Embryonic facial prominence (tissue), 1 donor: ENCODE measurements at regions not wholly inside any gene's neighbourhood (a gene's known extent, or its start where the extent isn't known, plus 50 kb on each side); places are given as distances from the start of the nearest gene placed in this dataset.

Experiments
- DNase-seq: peaks from one replicate; pipeline ENCODE4 v3.0.0-alpha.2; 2016; ENCODE audit errors: extremely low spot score

- DNase-seq = no peak
These were observed 1181.8 kb downstream of the SORCS1 start for GRCh38 chr10:105982735-105983134.

GRCh38 chr10:105981679-105982078, 1182.8 kb downstream of the SORCS1 start:
- no peak for DNase-seq

- no peak for DNase-seq
These were observed 1189.6 kb downstream of the SORCS1 start for GRCh38 chr10:105974803-105975456.

GRCh38 chr10:105973902-105974301, 1190.6 kb downstream of the SORCS1 start:
- DNase-seq = no peak

GRCh38 chr10:105973360-105973759, 1191.1 kb downstream of the SORCS1 start:
- DNase-seq = no peak

- no peak for DNase-seq
These were observed 1193.0 kb downstream of the SORCS1 start for GRCh38 chr10:105971460-105971859.

GRCh38 chr10:105969884-105970377, 1194.6 kb downstream of the SORCS1 start:
- DNase-seq = no peak

GRCh38 chr10:105968666-105969065, 1195.8 kb downstream of the SORCS1 start:
- no peak for DNase-seq

- no peak for DNase-seq
These were observed 1197.2 kb downstream of the SORCS1 start for GRCh38 chr10:105967256-105967655.

GRCh38 chr10:105965141-105965540, 1199.4 kb downstream of the SORCS1 start:
- DNase-seq = no peak

- no peak for DNase-seq
These were observed 1200.5 kb downstream of the SORCS1 start for GRCh38 chr10:105964009-105964408.

GRCh38 chr10:105963334-105963884, 1201.1 kb downstream of the SORCS1 start:
- no peak for DNase-seq

GRCh38 chr10:105956550-105956949, 1208.0 kb downstream of the SORCS1 start:
- DNase-seq = no peak

GRCh38 chr10:105953861-105954260, 1210.6 kb downstream of the SORCS1 start:
- DNase-seq = no peak

GRCh38 chr10:105953056-105953455, 1211.5 kb downstream of the SORCS1 start:
- no peak for DNase-seq

- DNase-seq = peak; percentile 58
These were observed 1212.4 kb downstream of the SORCS1 start for GRCh38 chr10:105952153-105952552.

GRCh38 chr10:105950410-105950809, 1214.1 kb downstream of the SORCS1 start:
- peak; percentile 28 for DNase-seq

GRCh38 chr10:105949721-105950120, 1214.8 kb downstream of the SORCS1 start:
- DNase-seq = no peak

- DNase-seq = no peak
These were observed 1239.3 kb downstream of the SORCS1 start for GRCh38 chr10:105925045-105925785.

GRCh38 chr10:105921348-105921747, 1243.2 kb downstream of the SORCS1 start:
- DNase-seq = no peak

- no peak for DNase-seq
These were observed 1250.1 kb downstream of the SORCS1 start for GRCh38 chr10:105914432-105914831.

GRCh38 chr10:105908701-105909100, 1255.8 kb downstream of the SORCS1 start:
- no peak for DNase-seq

GRCh38 chr10:105885495-105885894, 1244.4 kb downstream of the SORCS3 start:
- DNase-seq = no peak
